ENCODE measurements at regions not wholly inside any gene's neighbourhood (a gene's known extent, or its start where the extent isn't known, plus 50 kb on each side); places are given as distances from the start of the nearest gene placed in this dataset.
"Not testable (repeated sequence)": the region's sequence is repeated elsewhere in the genome, so short reads cannot be mapped to it uniquely, and the experiment has no call there.

DNA sequence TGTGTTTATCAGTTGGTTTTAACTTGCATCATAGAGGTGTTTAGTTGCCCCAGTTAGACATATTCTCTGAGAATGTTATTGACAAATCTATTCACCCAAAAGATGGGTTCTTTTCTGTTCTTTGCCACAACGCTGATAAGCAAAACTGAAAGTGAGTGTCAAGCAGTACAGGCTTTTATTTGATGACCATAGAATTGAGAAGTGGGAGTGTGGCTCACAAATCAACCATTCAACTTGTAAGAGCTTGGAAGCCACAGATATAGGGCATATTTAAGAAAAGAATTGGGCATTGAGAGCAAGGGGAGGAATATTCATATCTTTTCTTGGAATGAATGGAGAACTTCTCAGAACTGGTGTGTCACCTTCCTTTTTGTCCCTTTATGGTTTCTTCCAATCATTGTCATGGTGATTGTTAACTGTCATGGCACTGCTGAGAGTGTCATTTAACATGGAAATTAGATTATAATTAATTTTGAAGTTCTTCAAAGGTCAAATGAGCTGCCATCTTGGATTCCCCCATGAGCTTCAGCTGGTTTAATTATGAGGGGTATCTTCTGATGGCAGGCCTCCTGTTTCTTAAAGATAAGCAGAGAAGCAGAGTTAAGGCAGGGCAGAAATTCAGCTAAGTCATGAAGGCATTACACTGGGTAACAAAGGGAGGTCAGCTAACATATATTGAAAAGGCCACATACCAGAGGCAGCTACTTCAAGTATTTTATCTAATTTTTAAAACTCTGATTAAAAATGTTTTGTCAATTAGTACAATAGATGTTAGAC, 254.0 kb upstream of the HTR1E start:
- Histone ChIP-seq H3K4me1 (ENCODE audit: insufficient read depth, low read length) (no peaks in the 10 kb centered on the region), H3K27me3 (ENCODE audit: insufficient read depth, low read length) (no peaks in the 10 kb centered on the region), H3K4me3 (ENCODE audit: low read length in 2 of 2) (no peak overlapping the region), H3K36me3 (ENCODE audit: insufficient read depth, low read length) (no peaks in the 10 kb centered on the region), H3K27ac (ENCODE audit: low read depth, low read length) (no peak overlapping the region), H3K9me3 (ENCODE audit: control insufficient read depth in 1 of 2, low read length in 2 of 2) (no peaks in the 10 kb centered on the region)
- Mint-ChIP-seq H3K36me3 (no peaks in the 10 kb centered on the region), H3K9me3 (peaks cover 0 to 9% (median 3%) of the 10 kb centered on the region in 8 donors), H3K27me3 (no peaks in the 10 kb centered on the region), H3K4me3 (no peak overlapping the region), H3K4me1 (no peaks in the 10 kb centered on the region), H3K27ac (no peak overlapping the region)
- no peak for DNase-seq
- intact Hi-C loops (cut with micrococcal nuclease): no loop called here
- CTCF ChIA-PET (ENCODE audit: partially characterized antibody): no interaction called here
- POLR2A ChIA-PET (ENCODE audit: partially characterized antibody): no interaction called here

DNA sequence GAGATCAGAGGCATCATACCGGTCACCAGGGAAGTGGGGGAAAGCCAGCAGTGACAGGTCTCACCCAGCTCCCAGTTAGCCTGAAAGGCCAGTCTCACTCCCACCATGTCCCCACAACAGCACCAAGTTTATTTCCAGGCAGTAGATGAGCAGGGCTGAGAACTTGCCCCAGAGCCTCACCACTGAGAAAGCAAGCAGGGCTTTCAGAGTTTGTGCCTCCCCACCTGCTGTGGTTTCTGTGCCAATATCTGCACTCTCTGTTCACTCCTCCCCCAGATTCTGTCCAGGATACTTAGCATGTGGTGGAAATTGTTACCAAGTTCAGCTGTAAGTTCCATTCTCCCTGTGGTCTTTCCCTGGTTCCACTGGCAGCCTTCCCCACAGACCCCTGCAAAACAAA, 255.0 kb upstream of the HTR1E start:
- Histone ChIP-seq H3K4me1 (ENCODE audit: insufficient read depth, low read length) (no peaks in the 10 kb centered on the region), H3K9me3 (ENCODE audit: control insufficient read depth in 1 of 2, low read length in 2 of 2) (no peaks in the 10 kb centered on the region), H3K36me3 (ENCODE audit: insufficient read depth, low read length) (no peaks in the 10 kb centered on the region), H3K27ac (ENCODE audit: low read depth, low read length) (no peak overlapping the region), H3K4me3 (ENCODE audit: low read length in 2 of 2) (no peak overlapping the region), H3K27me3 (ENCODE audit: insufficient read depth, low read length) (no peaks in the 10 kb centered on the region)
- Mint-ChIP-seq H3K36me3 (no peaks in the 10 kb centered on the region), H3K4me1 (no peaks in the 10 kb centered on the region), H3K4me3 (no peak overlapping the region), H3K27ac (no peak overlapping the region), H3K9me3 (peaks cover 0 to 7% (median 3%) of the 10 kb centered on the region in 8 donors), H3K27me3 (no peaks in the 10 kb centered on the region)
- DNase-seq: no peak
- ChIA-PET POLR2A (ENCODE audit: partially characterized antibody) (no interaction called here), CTCF (ENCODE audit: partially characterized antibody) (no interaction called here)
- intact Hi-C loops (cut with micrococcal nuclease): no loop called here

DNA sequence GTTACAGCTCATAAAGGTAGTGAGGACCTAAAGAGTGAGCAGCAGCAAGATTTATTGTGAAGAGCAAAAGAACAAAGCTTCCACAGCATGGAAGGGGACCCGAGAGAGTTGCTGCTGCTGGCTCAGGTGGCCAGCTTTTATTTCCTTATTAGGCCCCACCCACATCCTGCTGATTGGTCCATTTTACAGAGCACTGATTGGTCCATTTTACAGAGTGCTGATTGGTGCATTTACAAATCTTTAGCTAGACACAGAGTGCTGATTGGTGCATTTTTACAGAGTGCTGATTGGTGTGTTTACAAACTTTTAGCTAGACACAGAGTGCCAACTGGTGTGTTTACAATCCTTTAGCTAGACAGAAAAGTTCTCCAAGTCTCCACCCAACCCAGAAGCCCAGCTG, 256.2 kb upstream of the HTR1E start:
- CTCF ChIA-PET (ENCODE audit: partially characterized antibody); H3K4me3 ChIP-seq (ENCODE audit: low read length in 2 of 2); H3K27me3 Mint-ChIP-seq; H3K4me3 Mint-ChIP-seq; H3K9me3 ChIP-seq (ENCODE audit: control insufficient read depth in 1 of 2, low read length in 2 of 2); H3K9me3 Mint-ChIP-seq; H3K4me1 ChIP-seq (ENCODE audit: insufficient read depth, low read length); DNase-seq; H3K36me3 Mint-ChIP-seq; H3K27ac Mint-ChIP-seq; H3K36me3 ChIP-seq (ENCODE audit: insufficient read depth, low read length); H3K27me3 ChIP-seq (ENCODE audit: insufficient read depth, low read length); intact Hi-C loops (cut with micrococcal nuclease); POLR2A ChIA-PET (ENCODE audit: partially characterized antibody); H3K4me1 Mint-ChIP-seq; H3K27ac ChIP-seq (ENCODE audit: low read depth, low read length): not testable (repeated sequence)

DNA sequence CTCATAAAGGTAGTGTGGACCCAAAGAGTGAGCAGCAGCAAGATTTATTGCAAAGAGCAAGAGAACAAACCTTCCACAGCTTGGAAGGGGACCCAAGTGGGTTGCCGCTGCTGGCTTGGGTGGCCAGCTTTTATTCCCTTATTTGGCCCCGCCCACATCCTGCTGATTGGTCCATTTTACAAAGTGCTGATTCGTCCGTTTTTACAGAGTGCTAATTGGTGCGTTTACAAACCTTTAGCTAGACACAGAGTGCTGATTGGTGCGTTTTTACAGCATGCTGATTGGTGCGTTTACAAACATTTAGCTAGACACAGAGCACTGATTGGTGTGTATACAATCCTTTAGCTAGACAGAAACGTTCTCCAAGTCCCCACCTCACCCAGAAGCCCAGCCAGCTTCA, 265.2 kb upstream of the HTR1E start:
- H3K9me3 ChIP-seq (ENCODE audit: control insufficient read depth in 1 of 2, low read length in 2 of 2); CTCF ChIA-PET (ENCODE audit: partially characterized antibody): not testable (repeated sequence)

DNA sequence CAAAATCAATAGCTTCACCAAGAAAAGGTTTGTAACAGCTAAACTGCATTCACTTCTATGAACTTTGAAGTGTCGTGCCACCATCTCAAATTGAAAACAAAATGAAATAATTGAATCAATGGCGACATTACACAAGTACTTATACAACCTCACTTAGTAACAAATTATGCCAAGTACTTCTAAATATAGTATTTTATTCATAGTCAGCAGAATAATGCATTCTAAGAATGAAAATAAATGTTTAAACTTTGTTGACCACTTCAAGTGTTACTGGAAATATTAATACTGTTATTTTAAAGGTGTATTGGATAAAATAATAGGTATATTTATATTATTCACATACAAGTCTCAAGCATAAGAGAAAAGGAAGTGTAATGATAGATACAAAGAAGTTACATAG, 280.1 kb upstream of the HTR1E start:
- ChIA-PET CTCF (ENCODE audit: partially characterized antibody) (no interaction called here), POLR2A (ENCODE audit: partially characterized antibody) (no interaction called here)
- no peak overlapping the region for H3K27ac Mint-ChIP-seq
- H3K9me3 Mint-ChIP-seq: peaks cover 0 to 11% (median 4%) of the 10 kb centered on the region in 8 donors
- H3K4me1 Mint-ChIP-seq: no peaks in the 10 kb centered on the region
- no peaks in the 10 kb centered on the region for H3K36me3 ChIP-seq (ENCODE audit: insufficient read depth, low read length)
- no peak overlapping the region for H3K4me3 ChIP-seq (ENCODE audit: low read length in 2 of 2)
- no peaks in the 10 kb centered on the region for H3K27me3 Mint-ChIP-seq
- H3K36me3 Mint-ChIP-seq: no peaks in the 10 kb centered on the region
- H3K27ac ChIP-seq (ENCODE audit: low read depth, low read length): no peak overlapping the region
- DNase-seq: no peak
- H3K4me1 ChIP-seq (ENCODE audit: insufficient read depth, low read length): no peaks in the 10 kb centered on the region
- no peaks in the 10 kb centered on the region for H3K9me3 ChIP-seq (ENCODE audit: control insufficient read depth in 1 of 2, low read length in 2 of 2)
- H3K4me3 Mint-ChIP-seq: no peak overlapping the region
- no peaks in the 10 kb centered on the region for H3K27me3 ChIP-seq (ENCODE audit: insufficient read depth, low read length)
- intact Hi-C loops (cut with micrococcal nuclease): no loop called here

More for the DNA sequence above, 265.2 kb upstream of the HTR1E start:
- H3K4me3 ChIP-seq (ENCODE audit: low read length in 2 of 2); H3K4me3 Mint-ChIP-seq; H3K27me3 ChIP-seq (ENCODE audit: insufficient read depth, low read length); H3K27me3 Mint-ChIP-seq; H3K27ac ChIP-seq (ENCODE audit: low read depth, low read length); H3K36me3 ChIP-seq (ENCODE audit: insufficient read depth, low read length); H3K4me1 ChIP-seq (ENCODE audit: insufficient read depth, low read length); H3K4me1 Mint-ChIP-seq; intact Hi-C loops (cut with micrococcal nuclease); POLR2A ChIA-PET (ENCODE audit: partially characterized antibody); H3K27ac Mint-ChIP-seq; DNase-seq; H3K36me3 Mint-ChIP-seq: not testable (repeated sequence)
- H3K9me3 Mint-ChIP-seq: peaks cover 5 to 21% (median 14%) of the 10 kb centered on the region in 8 donors

DNA sequence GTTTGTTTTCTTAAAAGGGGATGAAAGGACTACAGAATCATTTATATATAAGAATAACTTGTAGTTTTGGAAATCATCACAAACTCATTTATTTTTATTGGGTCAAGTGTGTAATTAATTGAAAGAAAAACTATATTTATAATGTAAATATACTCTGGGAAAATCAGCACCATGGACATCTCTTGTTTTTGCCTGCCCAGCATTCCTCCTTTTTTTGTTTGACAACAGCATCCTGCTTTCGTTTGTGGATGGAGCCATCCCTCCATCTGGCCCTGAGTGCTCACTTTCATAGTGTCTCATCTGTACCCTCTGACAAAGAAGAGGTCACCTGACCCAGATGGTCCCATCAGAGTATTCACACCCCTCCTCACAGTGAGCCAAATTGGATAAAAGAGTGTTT, 308.2 kb upstream of the HTR1E start:
- no peaks in the 10 kb centered on the region for H3K36me3 ChIP-seq (ENCODE audit: insufficient read depth, low read length)
- Mint-ChIP-seq H3K9me3 (peaks cover 0 to 16% (median under 1%) of the 10 kb centered on the region in 8 donors), H3K27me3 (no peaks in the 10 kb centered on the region), H3K4me3 (no peak overlapping the region), H3K36me3 (no peaks in the 10 kb centered on the region), H3K4me1 (no peaks in the 10 kb centered on the region), H3K27ac (no peak overlapping the region)
- no peaks in the 10 kb centered on the region for H3K27me3 ChIP-seq (ENCODE audit: insufficient read depth, low read length)
- H3K9me3 ChIP-seq (ENCODE audit: control insufficient read depth in 1 of 2, low read length in 2 of 2): no peaks in the 10 kb centered on the region
- no peak for DNase-seq
- POLR2A ChIA-PET (ENCODE audit: partially characterized antibody): no interaction called here
- intact Hi-C loops (cut with micrococcal nuclease): no loop called here
- CTCF ChIA-PET (ENCODE audit: partially characterized antibody): no interaction called here
- no peak overlapping the region for H3K27ac ChIP-seq (ENCODE audit: low read depth, low read length)
- H3K4me1 ChIP-seq (ENCODE audit: insufficient read depth, low read length): no peaks in the 10 kb centered on the region
- H3K4me3 ChIP-seq (ENCODE audit: low read length in 2 of 2): no peak overlapping the region

DNA sequence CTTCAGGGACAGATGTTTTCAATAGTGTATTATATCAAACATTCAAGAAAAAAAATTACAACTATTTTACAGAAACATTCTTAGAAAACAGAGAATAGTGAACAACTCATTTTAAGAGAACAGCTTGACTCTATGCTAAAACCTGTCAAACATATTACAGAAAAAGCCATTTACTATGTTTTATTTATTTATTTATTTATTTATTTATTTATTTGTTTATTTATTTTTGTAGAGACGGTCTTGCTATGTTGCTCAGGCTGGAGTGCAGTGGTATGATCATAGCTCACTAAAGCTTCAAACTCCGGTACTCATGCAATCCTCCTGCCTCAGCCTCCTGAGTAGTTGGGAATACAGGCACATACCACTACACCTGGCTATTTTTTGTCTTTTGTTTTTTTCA, 317.9 kb upstream of the HTR1E start:
- intact Hi-C loops (cut with micrococcal nuclease): no loop called here
- CTCF ChIA-PET (ENCODE audit: partially characterized antibody): no interaction called here
- no peaks in the 10 kb centered on the region for H3K4me1 Mint-ChIP-seq

DNA sequence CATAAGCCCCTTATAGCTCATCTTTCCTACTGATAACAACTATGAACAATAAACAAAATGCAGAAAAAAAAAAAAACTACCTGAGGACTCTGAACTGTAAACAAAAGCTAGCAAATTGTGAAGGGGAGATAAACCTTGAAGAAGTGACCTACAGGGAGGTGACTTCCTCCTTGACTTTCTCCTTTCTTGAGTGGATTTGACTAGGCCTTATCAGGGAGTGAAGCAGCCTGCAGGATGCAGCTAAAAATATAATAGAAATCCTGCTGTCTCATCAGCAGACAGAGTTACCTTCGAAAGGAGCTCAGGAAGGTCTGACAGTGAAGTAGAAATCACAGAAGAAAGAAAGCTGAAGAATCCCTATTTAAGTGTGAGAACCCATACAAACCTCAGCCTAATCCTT, 322.0 kb upstream of the HTR1E start:
- CTCF ChIA-PET (ENCODE audit: partially characterized antibody): no interaction called here
- no peaks in the 10 kb centered on the region for H3K36me3 ChIP-seq (ENCODE audit: insufficient read depth, low read length)
- DNase-seq: no peak
- no peak overlapping the region for H3K4me3 ChIP-seq (ENCODE audit: low read length in 2 of 2)
- no peaks in the 10 kb centered on the region for H3K9me3 ChIP-seq (ENCODE audit: control insufficient read depth in 1 of 2, low read length in 2 of 2)
- no peaks in the 10 kb centered on the region for H3K4me1 Mint-ChIP-seq
- no peak overlapping the region for H3K4me3 Mint-ChIP-seq
- intact Hi-C loops (cut with micrococcal nuclease): no loop called here
- no peaks in the 10 kb centered on the region for H3K27me3 ChIP-seq (ENCODE audit: insufficient read depth, low read length)
- H3K9me3 Mint-ChIP-seq: peaks cover 0 to 6% (median 2%) of the 10 kb centered on the region in 8 donors
- no peaks in the 10 kb centered on the region for H3K27me3 Mint-ChIP-seq
- H3K4me1 ChIP-seq (ENCODE audit: insufficient read depth, low read length): no peaks in the 10 kb centered on the region
- no peak overlapping the region for H3K27ac Mint-ChIP-seq
- POLR2A ChIA-PET (ENCODE audit: partially characterized antibody): no interaction called here
- no peak overlapping the region for H3K27ac ChIP-seq (ENCODE audit: low read depth, low read length)
- H3K36me3 Mint-ChIP-seq: no peaks in the 10 kb centered on the region

More for the DNA sequence above, 317.9 kb upstream of the HTR1E start:
- no peaks in the 10 kb centered on the region for H3K27me3 Mint-ChIP-seq
- H3K36me3 Mint-ChIP-seq: no peaks in the 10 kb centered on the region
- peaks cover 3 to 23% (median 14%) of the 10 kb centered on the region in 8 donors for H3K9me3 Mint-ChIP-seq
- Histone ChIP-seq H3K9me3 (ENCODE audit: control insufficient read depth in 1 of 2, low read length in 2 of 2) (no peaks in the 10 kb centered on the region), H3K27me3 (ENCODE audit: insufficient read depth, low read length) (no peaks in the 10 kb centered on the region), H3K27ac (ENCODE audit: low read depth, low read length) (no peak overlapping the region), H3K36me3 (ENCODE audit: insufficient read depth, low read length) (no peaks in the 10 kb centered on the region), H3K4me1 (ENCODE audit: insufficient read depth, low read length) (no peaks in the 10 kb centered on the region), H3K4me3 (ENCODE audit: low read length in 2 of 2) (no peak overlapping the region)
- DNase-seq: no peak
- H3K27ac Mint-ChIP-seq: no peak overlapping the region
- POLR2A ChIA-PET (ENCODE audit: partially characterized antibody): no interaction called here
- H3K4me3 Mint-ChIP-seq: no peak overlapping the region
